Left lung (tissue), 4 donors: ENCODE measurements at regions not wholly inside any gene's neighbourhood (a gene's known extent, or its start where the extent isn't known, plus 50 kb on each side); places are given as distances from the start of the nearest gene placed in this dataset.

Source experiments
- ATAC-seq: fragments of 200-7000 bp; cut with Tn5 transposase; one replicate; pipeline ENCODE4 v1.9.1; 2020; ENCODE audit warnings: moderate library complexity
- DNase-seq, 4 donors: peaks; one replicate each; pipeline ENCODE4 v3.0.0-alpha.2; 2013 to 2020
- H3K27ac ChIP-seq, 2 donors: fragments of 200-600 bp; sonication (generic) in 1 of 2; one replicate each; pipeline versions ENCODE4 v1.5.0 to v1.8.0; 2020 to 2021
- H3K27me3 ChIP-seq, 2 donors: fragments of 200-600 bp; sonication (generic) in 1 of 2; one replicate each; pipeline versions ENCODE4 v1.5.0 to v1.8.0; 2020 to 2021
- H3K36me3 ChIP-seq, 2 donors: fragments of 200-600 bp; sonication (generic) in 1 of 2; one replicate each; pipeline versions ENCODE4 v1.5.0 to v1.8.0; 2020 to 2021
- H3K4me1 ChIP-seq, 2 donors: fragments of 200-600 bp; one replicate each; pipeline ENCODE4 v1.8.0; 2021
- H3K4me3 ChIP-seq, 2 donors: fragments of 200-600 bp; sonication (generic) in 1 of 2; one replicate each; pipeline versions ENCODE4 v1.5.0 to v1.8.0; 2020 to 2021; ENCODE audit warnings: mild to moderate bottlenecking in 1 of 2
- H3K9me3 ChIP-seq, 2 donors: fragments of 200-600 bp; sonication (generic) in 1 of 2; one replicate each; pipeline versions ENCODE4 v1.5.0 to v1.8.0; 2020 to 2021
- CTCF ChIP-seq, 2 donors: fragments of 200-600 bp; sonication (generic) in 1 of 2; IDR thresholded peaks; one replicate each; pipeline versions ENCODE4 v1.5.0 to v1.8.0; 2021; ENCODE audit warnings: antibody characterized with exemption in 2 of 2
- intact Hi-C, 2 donors: fragments of 100-400 bp; cut with DNase I; formaldehyde crosslinking; loops; one replicate each; pipeline versions ENCODE4 v1.11.2 to v1.14.2; 2022
- donor health status: DM: no; HTN: yes; CAD: no.
- donor health status: DM: no; HTN: no; CAD: no.

- no peaks in the 10 kb centered on the region for H3K27me3 ChIP-seq
- no peak for TF ChIP-seq CTCF (IDR thresholded peaks at IDR 0.05)
- DNase-seq (peak in 2 of 4 donors; percentile 18 to 20), ATAC-seq (peak; percentile 69)
- H3K4me1 ChIP-seq = peaks cover 0 to 5% of the 10 kb centered on the region in 2 donors
- intact Hi-C loops = loop anchor here in 1 of 2 donors (10.0 kb wide), 1 partner anchor 290 kb away; the partner anchor contains the start of gene EDN1
- H3K27ac ChIP-seq = peak overlapping the region; percentile 29 to 63
- no peaks in the 10 kb centered on the region for H3K36me3 ChIP-seq
- H3K9me3 ChIP-seq = no peaks in the 10 kb centered on the region
- no peak overlapping the region for H3K4me3 ChIP-seq
These were observed 131.7 kb upstream of the PHACTR1 start for GRCh38 chr6:12584631-12585405.

DNA sequence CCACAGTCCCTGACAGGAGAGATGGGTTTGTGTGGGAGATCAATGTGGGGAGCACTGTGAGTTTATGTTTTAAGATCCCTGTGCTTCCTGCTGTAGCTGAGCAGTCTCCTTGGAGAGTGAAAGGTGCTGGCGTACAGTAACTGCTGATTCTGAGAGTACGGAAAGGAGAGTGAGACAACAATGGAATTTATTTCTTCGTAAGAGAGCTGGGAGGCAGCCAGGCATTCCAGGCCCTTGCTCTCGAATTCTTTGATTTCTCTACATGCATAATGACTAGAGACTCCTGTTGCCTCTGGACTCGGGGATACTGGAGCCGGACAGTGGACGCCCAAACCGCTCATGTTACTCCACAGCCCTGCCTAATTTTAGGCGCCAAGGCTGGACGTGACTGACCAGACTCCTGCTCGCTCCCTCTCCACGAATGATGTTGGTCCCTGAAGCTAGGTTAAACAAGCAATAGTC, 131.0 kb upstream of the PHACTR1 start:
- H3K4me3 ChIP-seq = no peak overlapping the region

DNA sequence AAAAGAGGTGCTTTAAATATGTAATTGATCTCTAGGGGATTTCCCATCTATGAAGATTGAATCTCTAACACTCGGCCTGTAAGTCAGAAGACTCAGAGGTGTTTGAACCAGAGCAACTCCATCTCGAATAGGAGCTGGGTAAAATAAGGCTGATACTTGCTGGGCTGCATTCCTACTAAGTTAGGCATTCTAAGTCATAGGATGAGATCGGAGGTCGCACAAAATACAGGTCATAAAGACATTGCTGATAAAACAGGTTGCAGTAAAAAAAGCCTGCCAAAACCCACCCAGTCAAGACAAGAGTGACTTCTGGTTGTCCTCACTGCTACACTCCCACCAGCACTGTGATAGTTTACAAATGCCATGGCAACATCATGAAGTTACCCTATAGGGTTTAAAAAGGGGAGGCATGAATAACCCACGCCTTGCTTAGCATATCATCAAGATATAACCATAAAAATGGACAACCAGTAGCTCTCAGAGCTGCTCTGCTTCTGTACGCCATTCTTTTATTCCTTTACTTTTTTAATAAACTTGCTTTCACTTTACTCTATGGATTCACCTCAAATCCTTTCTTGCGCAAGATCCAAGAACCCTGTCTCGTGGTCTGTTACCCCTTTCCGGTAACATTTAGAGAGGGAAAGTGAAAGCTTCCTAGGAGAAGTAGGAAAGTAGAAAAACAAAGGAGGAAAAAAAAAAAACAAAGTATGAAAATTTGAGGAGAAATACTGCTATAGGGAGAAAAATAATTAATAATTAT, 129.7 kb upstream of the PHACTR1 start:
- Histone ChIP-seq H3K4me1 (peaks cover 0 to 5% of the 10 kb centered on the region in 2 donors), H3K27ac (peak overlapping the region in 1 of 2 donors; percentile 1)
- ATAC-seq = no peak

More for the DNA sequence above, 131.0 kb upstream of the PHACTR1 start:
- H3K27ac ChIP-seq = peak overlapping the region; percentile 29 to 63
- H3K36me3 ChIP-seq = no peaks in the 10 kb centered on the region
- no peaks in the 10 kb centered on the region for H3K27me3 ChIP-seq
- no peaks in the 10 kb centered on the region for H3K9me3 ChIP-seq
- ATAC-seq (peak; percentile 88), DNase-seq (peak in 1 of 4 donors; percentile 43)
- intact Hi-C loops = loop anchor here in 1 of 2 donors (10.0 kb wide), 1 partner anchor 291 kb away; the partner anchor contains the start of gene EDN1
- no peak for TF ChIP-seq CTCF (IDR thresholded peaks at IDR 0.05)
- H3K4me1 ChIP-seq = peaks cover 0 to 5% of the 10 kb centered on the region in 2 donors

DNA sequence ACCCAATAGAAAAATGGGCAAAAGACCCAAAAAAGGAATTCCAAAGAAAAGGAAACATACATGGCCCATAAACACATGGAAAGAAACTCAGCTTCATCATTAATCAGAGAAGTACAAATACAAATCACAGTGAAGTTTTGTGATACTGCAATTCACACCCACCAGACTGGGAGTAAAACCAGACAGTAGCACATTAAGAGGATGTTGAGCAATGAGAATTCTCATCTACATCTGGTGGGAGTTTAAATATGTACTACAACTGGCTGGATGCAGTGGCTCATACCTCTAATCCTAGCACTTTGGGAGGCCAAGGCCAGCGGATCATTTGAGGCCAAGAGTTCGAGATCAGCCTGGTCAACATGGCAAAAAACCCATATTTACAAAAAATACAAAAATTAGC, 125.7 kb upstream of the PHACTR1 start:
- Histone ChIP-seq H3K4me1 (peaks cover 14 to 38% of the 10 kb centered on the region in 2 donors), H3K36me3 (no peaks in the 10 kb centered on the region), H3K27ac (no peak overlapping the region), H3K27me3 (no peaks in the 10 kb centered on the region), H3K9me3 (no peaks in the 10 kb centered on the region), H3K4me3 (no peak overlapping the region)
- ATAC-seq (no peak), DNase-seq (no peak)
- TF ChIP-seq CTCF (IDR thresholded peaks at IDR 0.05) = no peak
- intact Hi-C loops = no loop called here

More for the DNA sequence above, 129.7 kb upstream of the PHACTR1 start:
- Histone ChIP-seq H3K27me3 (no peaks in the 10 kb centered on the region), H3K4me3 (no peak overlapping the region), H3K36me3 (no peaks in the 10 kb centered on the region), H3K9me3 (no peaks in the 10 kb centered on the region)
- TF ChIP-seq CTCF (IDR thresholded peaks at IDR 0.05) = no peak
- DNase-seq = no peak
- intact Hi-C loops = loop anchor here in 1 of 2 donors (10.0 kb wide), 1 partner anchor 292 kb away; the partner anchor contains the start of gene EDN1

DNA sequence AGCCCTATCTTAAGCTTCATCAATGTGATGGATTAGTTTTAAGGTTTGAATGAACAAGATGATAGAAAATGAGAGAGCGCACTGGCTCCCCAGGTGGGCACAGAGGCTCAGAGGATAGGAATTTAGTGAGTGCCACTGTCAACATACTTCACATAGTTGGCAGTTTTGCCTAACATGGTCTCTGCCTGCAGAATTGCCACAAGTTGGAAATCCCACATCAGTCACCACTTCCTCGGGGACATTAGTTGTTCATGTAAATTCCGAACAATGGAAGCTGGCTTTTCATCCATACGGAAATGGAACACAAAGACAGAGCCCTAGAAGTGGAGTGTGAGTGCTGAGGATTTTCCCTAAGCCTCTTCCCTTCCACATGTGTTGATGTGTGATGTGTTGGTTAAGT, 123.9 kb upstream of the PHACTR1 start:
- no peak overlapping the region for H3K4me3 ChIP-seq
- ATAC-seq (peak; percentile 46), DNase-seq (peak in 1 of 4 donors; percentile 13)
- no peak for TF ChIP-seq CTCF (IDR thresholded peaks at IDR 0.05)
- no peaks in the 10 kb centered on the region for H3K9me3 ChIP-seq
- H3K36me3 ChIP-seq = no peaks in the 10 kb centered on the region
- intact Hi-C loops = no loop called here
- no peaks in the 10 kb centered on the region for H3K27me3 ChIP-seq
- peak overlapping the region; percentile 9 to 49 for H3K27ac ChIP-seq
- peaks cover 14 to 41% of the 10 kb centered on the region in 2 donors for H3K4me1 ChIP-seq
